GM21447 (cell line): ENCODE measurements at regions not wholly inside any gene's neighbourhood (a gene's known extent, or its start where the extent isn't known, plus 50 kb on each side); places are given as distances from the start of the nearest gene placed in this dataset.

Source experiments
- ATAC-seq: cut with Tn5 transposase; IDR thresholded peaks from one replicate; pipeline ENCODE4 v1.9.1; 2021; ENCODE audit not compliant: unreplicated experiment

GRCh38 chr13:88068975-88069374 is 397.8 kb downstream of the SLITRK5 start:
- no peak for ATAC-seq

- ATAC-seq = no peak
Measured at GRCh38 chr13:88071371-88071770, 400.2 kb downstream of the SLITRK5 start.

DNA sequence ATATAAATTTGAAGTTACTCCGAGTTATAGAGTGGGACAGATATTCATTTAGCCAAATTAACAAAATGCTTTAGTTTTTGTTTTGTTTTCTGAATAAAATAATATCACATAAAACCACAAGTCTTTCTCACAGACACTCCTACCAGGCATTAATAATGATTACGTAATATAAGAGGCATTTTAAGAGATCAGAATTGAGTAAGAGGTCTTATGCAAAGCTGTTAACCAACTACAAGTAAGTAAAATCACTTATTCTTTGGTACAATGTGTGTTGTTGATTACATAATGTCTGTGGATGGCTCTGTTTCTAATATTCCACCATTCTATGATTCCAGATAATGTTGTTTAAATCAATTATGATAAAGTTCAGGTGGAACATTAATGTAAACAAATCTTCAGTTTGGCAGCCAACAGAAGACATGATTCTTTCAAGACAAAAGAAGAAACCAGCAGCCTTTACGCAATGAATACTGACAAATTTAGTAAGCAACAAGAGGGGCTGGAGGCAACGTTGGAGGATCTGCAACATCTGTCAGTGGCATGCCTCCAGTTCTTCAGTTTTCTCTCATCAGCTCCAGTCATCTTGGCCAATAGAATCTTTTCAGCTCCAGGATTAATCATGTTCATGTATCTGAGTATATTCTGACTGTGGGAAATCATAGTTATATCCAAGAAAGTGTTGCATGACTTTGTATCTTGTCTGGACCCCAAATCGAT is 403.8 kb downstream of the SLITRK5 start:
- no peak for ATAC-seq

DNA sequence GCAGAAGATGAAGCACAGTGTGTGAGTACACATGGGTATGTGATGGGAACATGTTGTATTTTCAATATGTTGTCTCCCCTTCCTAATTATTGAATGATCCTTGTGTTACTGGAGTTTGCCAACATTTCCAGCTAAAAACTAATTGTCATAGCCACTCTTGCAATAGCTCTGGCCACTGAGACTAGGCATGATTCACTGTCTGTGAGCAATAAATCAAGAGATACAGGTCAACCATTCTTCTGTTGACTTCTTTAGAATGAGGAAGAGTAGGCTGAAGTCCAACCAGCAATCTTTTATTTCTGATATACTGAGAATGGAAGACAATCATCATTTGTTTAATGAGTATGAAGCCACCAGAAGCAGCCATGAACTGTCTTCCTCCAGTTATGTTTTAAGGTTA is 413.9 kb downstream of the SLITRK5 start:
- no peak for ATAC-seq

GRCh38 chr13:88086577-88086976 is 415.4 kb downstream of the SLITRK5 start:
- ATAC-seq = no peak

DNA sequence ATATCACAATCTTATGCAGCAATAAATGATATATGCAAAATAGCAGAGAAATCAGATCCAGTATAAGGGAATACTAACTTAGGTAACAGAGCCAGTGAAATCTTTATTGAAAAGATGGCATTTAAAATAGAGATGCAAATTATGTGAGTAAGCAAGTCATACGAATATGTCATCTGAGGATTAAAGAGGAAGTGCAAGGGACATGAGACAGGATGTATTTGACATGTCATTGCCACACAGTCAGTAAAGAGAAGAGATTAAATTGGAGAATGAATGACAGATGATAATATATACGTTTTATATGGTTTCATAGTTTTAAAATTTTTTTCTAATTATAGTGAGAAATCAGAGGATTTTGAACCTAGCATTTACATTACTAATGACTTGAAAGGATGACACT is 426.4 kb downstream of the SLITRK5 start:
- no peak for ATAC-seq

DNA sequence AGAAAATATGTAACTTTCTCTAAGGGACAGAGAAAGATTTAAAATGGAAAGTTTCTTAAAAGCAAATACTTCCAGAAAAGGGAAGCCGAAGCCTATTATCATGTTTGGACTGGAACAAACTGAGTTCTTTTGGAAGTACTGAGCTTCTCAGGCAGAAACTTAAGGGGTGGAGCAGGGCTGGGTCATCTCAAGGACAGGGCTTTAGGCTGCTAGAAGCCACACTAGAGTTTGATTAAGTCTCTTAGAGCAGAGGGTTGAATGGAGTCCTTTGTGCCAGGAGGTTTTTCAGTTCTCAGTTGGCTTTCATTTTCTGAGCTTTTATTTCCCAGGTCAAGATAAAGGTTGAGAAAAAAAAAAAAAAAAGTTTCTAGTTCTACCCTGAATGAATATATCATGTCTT is 432.7 kb downstream of the SLITRK5 start:
- no peak for ATAC-seq

GRCh38 chr13:88104576-88104975 is 433.4 kb downstream of the SLITRK5 start:
- ATAC-seq = no peak

- ATAC-seq = no peak
Measured at GRCh38 chr13:88107570-88107969, 436.4 kb downstream of the SLITRK5 start.

DNA sequence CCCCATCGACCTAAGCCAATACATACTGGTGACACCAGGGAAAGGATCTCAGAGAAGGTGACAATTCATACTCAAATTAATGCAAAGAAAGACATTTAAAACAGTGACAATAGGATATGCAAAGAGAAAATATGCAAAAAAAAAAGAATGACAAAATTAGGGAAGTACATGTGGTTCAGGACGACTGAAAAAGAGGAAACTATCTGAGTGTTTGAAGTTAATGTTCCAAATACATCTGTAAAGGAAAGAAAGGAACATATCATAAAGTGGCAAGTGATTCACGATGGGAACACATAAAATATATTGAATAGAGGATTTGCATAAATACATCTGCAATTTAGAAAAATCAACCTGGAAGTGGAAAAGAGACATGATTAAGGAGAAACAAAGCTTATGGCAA is 441.4 kb downstream of the SLITRK5 start:
- ATAC-seq = no peak

- no peak for ATAC-seq
Measured at GRCh38 chr13:88115976-88116375, 444.8 kb downstream of the SLITRK5 start.

GRCh38 chr13:88118952-88119351 is 447.8 kb downstream of the SLITRK5 start:
- no peak for ATAC-seq

DNA sequence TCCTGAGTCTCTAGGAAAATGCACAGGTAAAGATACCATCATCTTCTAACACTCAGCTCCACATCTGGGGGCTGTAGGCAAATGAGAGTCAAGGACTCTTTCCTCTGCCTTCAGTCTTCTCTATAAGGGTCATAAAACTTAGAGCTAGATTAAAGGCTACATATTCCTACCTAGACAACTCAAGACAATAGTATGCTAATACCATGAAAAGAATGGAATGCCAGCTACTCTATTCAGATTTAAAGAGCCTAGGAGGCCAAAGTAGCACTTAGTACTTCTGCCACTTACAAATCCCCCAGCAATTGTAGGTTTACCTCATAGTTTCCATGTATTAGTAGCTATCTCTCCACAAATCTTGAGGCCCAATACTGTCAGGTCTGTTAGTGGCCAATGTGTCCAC is 453.0 kb downstream of the SLITRK5 start:
- ATAC-seq = no peak

- no peak for ATAC-seq
Measured at GRCh38 chr13:88125055-88125454, 453.9 kb downstream of the SLITRK5 start.

- ATAC-seq = no peak
Measured at GRCh38 chr13:88136098-88136790, 465.1 kb downstream of the SLITRK5 start.

- ATAC-seq = no peak
Measured at GRCh38 chr13:88142653-88143052, 471.5 kb downstream of the SLITRK5 start.

DNA sequence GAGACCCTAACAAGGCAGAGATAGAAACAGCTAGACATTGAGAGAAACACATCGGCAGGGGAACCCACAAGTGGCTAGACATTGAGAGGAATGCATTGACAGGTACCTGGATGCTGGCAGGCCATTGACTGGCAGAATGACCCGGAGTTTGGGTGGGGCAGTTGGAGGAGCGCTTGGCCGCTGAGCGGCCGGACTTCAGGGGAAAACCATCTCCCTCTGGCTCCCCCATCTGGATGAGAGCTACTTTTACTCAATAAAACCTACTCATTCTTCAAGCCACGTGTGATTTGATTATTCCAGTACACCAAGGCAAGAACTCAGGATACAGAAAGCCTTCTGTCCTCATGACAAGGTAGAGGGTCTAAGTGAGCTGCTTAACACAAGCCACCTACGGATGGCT is 473.4 kb downstream of the SLITRK5 start:
- ATAC-seq = no peak

- ATAC-seq = no peak
Measured at GRCh38 chr13:88153353-88153752, 482.2 kb downstream of the SLITRK5 start.

DNA sequence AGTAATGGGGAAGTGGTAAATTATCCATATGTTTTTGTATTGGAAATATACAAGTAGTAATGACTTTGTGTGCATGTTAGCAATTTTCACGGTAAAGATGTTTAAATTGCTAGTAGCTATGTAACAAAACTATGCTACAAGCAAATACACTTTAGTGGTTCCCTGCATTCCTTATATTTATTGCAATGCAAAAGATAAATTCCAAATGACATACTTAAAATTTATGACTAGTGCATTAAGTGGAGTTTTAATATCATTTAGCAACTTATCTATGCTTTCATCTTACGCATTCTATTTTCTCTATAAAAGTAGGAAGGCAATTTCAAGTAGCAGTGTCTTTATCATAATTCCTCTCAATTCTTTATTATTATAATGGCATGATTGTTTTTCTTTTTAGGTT is 482.8 kb downstream of the SLITRK5 start:
- no peak for ATAC-seq

GRCh38 chr13:88162076-88162702 is 491.0 kb downstream of the SLITRK5 start:
- no peak for ATAC-seq

GRCh38 chr13:88176231-88176630 is 505.1 kb downstream of the SLITRK5 start:
- no peak for ATAC-seq

- ATAC-seq = no peak
Measured at GRCh38 chr13:88183440-88183839, 512.3 kb downstream of the SLITRK5 start.
